ENCODE measurements at regions not wholly inside any gene's neighbourhood (a gene's known extent, or its start where the extent isn't known, plus 50 kb on each side); places are given as distances from the start of the nearest gene placed in this dataset.

DNA sequence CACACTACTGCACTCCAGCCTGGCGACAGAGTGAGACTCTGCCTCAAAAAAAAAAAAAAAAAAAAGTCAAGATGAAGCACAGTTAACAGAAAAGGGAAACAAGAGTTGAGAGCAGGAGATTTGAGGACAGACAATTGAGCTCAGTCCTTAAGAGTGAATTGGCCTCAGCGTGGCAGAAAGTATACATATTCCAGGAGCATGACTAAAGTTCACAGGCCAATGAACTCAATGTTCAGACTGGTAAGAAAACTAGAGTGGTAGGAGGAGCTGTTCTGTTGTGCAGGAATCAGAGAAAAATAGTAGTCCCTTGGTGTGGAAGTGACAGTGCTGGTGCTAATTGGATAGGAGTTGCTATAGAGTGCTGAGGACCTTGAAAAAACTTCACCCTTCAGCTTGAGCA lies 60.0 kb downstream of the NRN1 start:
- WGBS (ENCODE audit: extremely low coverage, insufficient coverage, low lambda C conversion rate) = no CpG with 5 or more reads among the region's 2 CpGs
- Histone ChIP-seq H3K36me3 (ENCODE audit: control insufficient read depth, insufficient read depth, low read length) (no peaks in the 10 kb centered on the region), H3K9ac (ENCODE audit: low read length) (no peak overlapping the region), H3K4me3 (ENCODE audit: low read length) (no peak overlapping the region), H3K4me2 (ENCODE audit: low read length) (no peak overlapping the region), H3K18ac (ENCODE audit: low read length) (no peak overlapping the region), H2BK5ac (ENCODE audit: low read length) (no peak overlapping the region), H3K27me3 (ENCODE audit: insufficient read depth, low read length, poor library complexity) (no peaks in the 10 kb centered on the region), H4K5ac (ENCODE audit: low read length) (no peak overlapping the region), H3K56ac (ENCODE audit: low read length) (no peak overlapping the region), H3K4ac (ENCODE audit: low read depth, low read length) (no peak overlapping the region), H3K79me1 (ENCODE audit: low read length) (no peaks in the 10 kb centered on the region), H3K79me2 (ENCODE audit: control insufficient read depth, insufficient read depth, low read length) (no peaks in the 10 kb centered on the region), H2BK15ac (replicated peaks; ENCODE audit: low read depth) (no peak overlapping the region), H3K27ac (ENCODE audit: low read depth, low read length) (no peak overlapping the region), H4K8ac (ENCODE audit: low read depth, low read length) (no peak overlapping the region), H3K23ac (ENCODE audit: low read length) (no peak overlapping the region), H2AK5ac (ENCODE audit: low read length) (no peak overlapping the region), H3K4me1 (ENCODE audit: control insufficient read depth, low read depth, low read length) (no peaks in the 10 kb centered on the region), H2BK120ac (ENCODE audit: low read depth, low read length) (no peak overlapping the region)
- no peak for DNase-seq

DNA sequence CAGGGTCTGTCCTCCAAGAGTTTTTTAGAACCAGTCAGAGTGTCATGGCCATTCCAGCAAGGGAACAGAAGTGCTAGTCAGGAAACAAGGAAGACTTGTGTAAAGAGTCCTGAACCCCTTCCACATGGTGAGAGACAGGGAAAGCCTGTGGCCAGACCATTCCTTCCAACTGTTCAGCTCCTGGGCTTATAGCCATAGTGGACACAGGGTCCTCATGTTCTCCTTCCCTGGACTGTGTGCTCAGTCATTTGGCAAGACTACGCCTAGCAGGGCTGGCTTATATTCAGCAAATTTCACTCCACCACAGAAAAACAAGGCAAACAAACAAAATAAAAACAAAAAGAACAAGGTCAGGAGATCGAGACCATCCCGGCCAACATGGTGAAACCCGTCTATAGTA lies 60.5 kb downstream of the NRN1 start:
- H3K18ac ChIP-seq (ENCODE audit: low read length) = no peak overlapping the region
- no peaks in the 10 kb centered on the region for H3K79me2 ChIP-seq (ENCODE audit: control insufficient read depth, insufficient read depth, low read length)
- no peak overlapping the region for H3K4me3 ChIP-seq (ENCODE audit: low read length)
- H3K36me3 ChIP-seq (ENCODE audit: control insufficient read depth, insufficient read depth, low read length) = no peaks in the 10 kb centered on the region
- no peak overlapping the region for H2BK15ac ChIP-seq (replicated peaks; ENCODE audit: low read depth)
- H3K4me2 ChIP-seq (ENCODE audit: low read length) = no peak overlapping the region
- H3K27me3 ChIP-seq (ENCODE audit: insufficient read depth, low read length, poor library complexity) = no peaks in the 10 kb centered on the region
- no peak for DNase-seq
- no peak overlapping the region for H3K4ac ChIP-seq (ENCODE audit: low read depth, low read length)
- no peaks in the 10 kb centered on the region for H3K4me1 ChIP-seq (ENCODE audit: control insufficient read depth, low read depth, low read length)
- whole genome bisulfite sequencing (ENCODE audit: extremely low coverage, insufficient coverage, low lambda C conversion rate) = no CpG with 5 or more reads among the region's 4 CpGs
- H2BK5ac ChIP-seq (ENCODE audit: low read length) = no peak overlapping the region
- no peak overlapping the region for H3K56ac ChIP-seq (ENCODE audit: low read length)
- no peaks in the 10 kb centered on the region for H3K79me1 ChIP-seq (ENCODE audit: low read length)
- H3K23ac ChIP-seq (ENCODE audit: low read length) = no peak overlapping the region
- H2BK120ac ChIP-seq (ENCODE audit: low read depth, low read length) = no peak overlapping the region
- no peak overlapping the region for H2AK5ac ChIP-seq (ENCODE audit: low read length)
- H3K27ac ChIP-seq (ENCODE audit: low read depth, low read length) = no peak overlapping the region
- H3K9ac ChIP-seq (ENCODE audit: low read length) = no peak overlapping the region
- H4K5ac ChIP-seq (ENCODE audit: low read length) = no peak overlapping the region
- H4K8ac ChIP-seq (ENCODE audit: low read depth, low read length) = no peak overlapping the region

GRCh38 chr6:5943591-5943990 lies 63.1 kb downstream of the NRN1 start:
- Histone ChIP-seq H4K5ac (ENCODE audit: low read length) (no peak overlapping the region), H3K36me3 (ENCODE audit: control insufficient read depth, insufficient read depth, low read length) (no peaks in the 10 kb centered on the region), H3K23ac (ENCODE audit: low read length) (no peak overlapping the region), H3K79me1 (ENCODE audit: low read length) (no peaks in the 10 kb centered on the region), H3K27me3 (ENCODE audit: insufficient read depth, low read length, poor library complexity) (no peaks in the 10 kb centered on the region), H2BK5ac (ENCODE audit: low read length) (no peak overlapping the region), H2BK15ac (replicated peaks; ENCODE audit: low read depth) (no peak overlapping the region), H3K18ac (ENCODE audit: low read length) (no peak overlapping the region), H3K4me2 (ENCODE audit: low read length) (no peak overlapping the region), H3K9ac (ENCODE audit: low read length) (no peak overlapping the region), H3K4me1 (ENCODE audit: control insufficient read depth, low read depth, low read length) (no peaks in the 10 kb centered on the region), H3K4ac (ENCODE audit: low read depth, low read length) (no peak overlapping the region), H3K79me2 (ENCODE audit: control insufficient read depth, insufficient read depth, low read length) (no peaks in the 10 kb centered on the region), H2BK120ac (ENCODE audit: low read depth, low read length) (no peak overlapping the region), H3K27ac (ENCODE audit: low read depth, low read length) (no peak overlapping the region), H3K56ac (ENCODE audit: low read length) (no peak overlapping the region), H3K4me3 (ENCODE audit: low read length) (no peak overlapping the region), H4K8ac (ENCODE audit: low read depth, low read length) (no peak overlapping the region), H2AK5ac (ENCODE audit: low read length) (no peak overlapping the region)
- no peak for DNase-seq

GRCh38 chr6:5942591-5942990 lies 64.1 kb downstream of the NRN1 start:
- Histone ChIP-seq H3K27ac (ENCODE audit: low read depth, low read length) (no peak overlapping the region), H3K23ac (ENCODE audit: low read length) (no peak overlapping the region), H3K79me2 (ENCODE audit: control insufficient read depth, insufficient read depth, low read length) (no peaks in the 10 kb centered on the region), H3K56ac (ENCODE audit: low read length) (no peak overlapping the region), H3K4me1 (ENCODE audit: control insufficient read depth, low read depth, low read length) (no peaks in the 10 kb centered on the region), H3K79me1 (ENCODE audit: low read length) (no peaks in the 10 kb centered on the region), H2BK5ac (ENCODE audit: low read length) (no peak overlapping the region), H2AK5ac (ENCODE audit: low read length) (no peak overlapping the region), H3K18ac (ENCODE audit: low read length) (no peak overlapping the region), H3K27me3 (ENCODE audit: insufficient read depth, low read length, poor library complexity) (no peaks in the 10 kb centered on the region), H3K9ac (ENCODE audit: low read length) (no peak overlapping the region), H3K4me2 (ENCODE audit: low read length) (no peak overlapping the region), H3K4me3 (ENCODE audit: low read length) (no peak overlapping the region), H4K8ac (ENCODE audit: low read depth, low read length) (no peak overlapping the region), H3K36me3 (ENCODE audit: control insufficient read depth, insufficient read depth, low read length) (no peaks in the 10 kb centered on the region), H2BK15ac (replicated peaks; ENCODE audit: low read depth) (no peak overlapping the region), H3K4ac (ENCODE audit: low read depth, low read length) (no peak overlapping the region), H4K5ac (ENCODE audit: low read length) (no peak overlapping the region), H2BK120ac (ENCODE audit: low read depth, low read length) (no peak overlapping the region)
- DNase-seq = no peak
- WGBS (ENCODE audit: extremely low coverage, insufficient coverage, low lambda C conversion rate) = no CpG with 5 or more reads among the region's 1 CpG

- DNase-seq = no peak
Observed at GRCh38 chr6:5941188-5941587, 65.5 kb downstream of the NRN1 start.

GRCh38 chr6:5938934-5939333 lies 67.8 kb downstream of the NRN1 start:
- no peak overlapping the region for H4K8ac ChIP-seq (ENCODE audit: low read depth, low read length)
- no peak overlapping the region for H3K27ac ChIP-seq (ENCODE audit: low read depth, low read length)
- no peak overlapping the region for H3K4me3 ChIP-seq (ENCODE audit: low read length)
- no peak overlapping the region for H3K56ac ChIP-seq (ENCODE audit: low read length)
- H3K9ac ChIP-seq (ENCODE audit: low read length) = no peak overlapping the region
- no peak overlapping the region for H4K5ac ChIP-seq (ENCODE audit: low read length)
- WGBS (ENCODE audit: extremely low coverage, insufficient coverage, low lambda C conversion rate) = no CpG with 5 or more reads among the region's 3 CpGs
- no peak overlapping the region for H2BK120ac ChIP-seq (ENCODE audit: low read depth, low read length)
- H3K4me1 ChIP-seq (ENCODE audit: control insufficient read depth, low read depth, low read length) = no peaks in the 10 kb centered on the region
- H3K4ac ChIP-seq (ENCODE audit: low read depth, low read length) = no peak overlapping the region
- no peak overlapping the region for H2BK5ac ChIP-seq (ENCODE audit: low read length)
- no peaks in the 10 kb centered on the region for H3K36me3 ChIP-seq (ENCODE audit: control insufficient read depth, insufficient read depth, low read length)
- H3K27me3 ChIP-seq (ENCODE audit: insufficient read depth, low read length, poor library complexity) = no peaks in the 10 kb centered on the region
- no peak overlapping the region for H3K4me2 ChIP-seq (ENCODE audit: low read length)
- H3K79me2 ChIP-seq (ENCODE audit: control insufficient read depth, insufficient read depth, low read length) = no peaks in the 10 kb centered on the region
- no peaks in the 10 kb centered on the region for H3K79me1 ChIP-seq (ENCODE audit: low read length)
- H2AK5ac ChIP-seq (ENCODE audit: low read length) = no peak overlapping the region
- H2BK15ac ChIP-seq (replicated peaks; ENCODE audit: low read depth) = no peak overlapping the region
- H3K18ac ChIP-seq (ENCODE audit: low read length) = no peak overlapping the region
- no peak for DNase-seq
- no peak overlapping the region for H3K23ac ChIP-seq (ENCODE audit: low read length)

More at GRCh38 chr6:5941188-5941587, 65.5 kb downstream of the NRN1 start:
- no peak overlapping the region for H3K4ac ChIP-seq (ENCODE audit: low read depth, low read length)
- H3K56ac ChIP-seq (ENCODE audit: low read length) = no peak overlapping the region
- H2BK15ac ChIP-seq (replicated peaks; ENCODE audit: low read depth) = no peak overlapping the region
- no peak overlapping the region for H3K9ac ChIP-seq (ENCODE audit: low read length)
- no peak overlapping the region for H2BK120ac ChIP-seq (ENCODE audit: low read depth, low read length)
- no peaks in the 10 kb centered on the region for H3K79me1 ChIP-seq (ENCODE audit: low read length)
- H2AK5ac ChIP-seq (ENCODE audit: low read length) = no peak overlapping the region
- no peaks in the 10 kb centered on the region for H3K27me3 ChIP-seq (ENCODE audit: insufficient read depth, low read length, poor library complexity)
- no peaks in the 10 kb centered on the region for H3K79me2 ChIP-seq (ENCODE audit: control insufficient read depth, insufficient read depth, low read length)
- H3K4me2 ChIP-seq (ENCODE audit: low read length) = no peak overlapping the region
- no peaks in the 10 kb centered on the region for H3K36me3 ChIP-seq (ENCODE audit: control insufficient read depth, insufficient read depth, low read length)
- H4K5ac ChIP-seq (ENCODE audit: low read length) = no peak overlapping the region
- no peak overlapping the region for H3K23ac ChIP-seq (ENCODE audit: low read length)
- H3K18ac ChIP-seq (ENCODE audit: low read length) = no peak overlapping the region
- no peaks in the 10 kb centered on the region for H3K4me1 ChIP-seq (ENCODE audit: control insufficient read depth, low read depth, low read length)
- no CpG with 5 or more reads among the region's 5 CpGs for WGBS (ENCODE audit: extremely low coverage, insufficient coverage, low lambda C conversion rate)
- no peak overlapping the region for H3K4me3 ChIP-seq (ENCODE audit: low read length)
- no peak overlapping the region for H3K27ac ChIP-seq (ENCODE audit: low read depth, low read length)
- no peak overlapping the region for H2BK5ac ChIP-seq (ENCODE audit: low read length)
- H4K8ac ChIP-seq (ENCODE audit: low read depth, low read length) = no peak overlapping the region

All from mesendoderm (in vitro differentiated cells).